ENCODE measurements at regions not wholly inside any gene's neighbourhood (a gene's known extent, or its start where the extent isn't known, plus 50 kb on each side); places are given as distances from the start of the nearest gene placed in this dataset.

DNA sequence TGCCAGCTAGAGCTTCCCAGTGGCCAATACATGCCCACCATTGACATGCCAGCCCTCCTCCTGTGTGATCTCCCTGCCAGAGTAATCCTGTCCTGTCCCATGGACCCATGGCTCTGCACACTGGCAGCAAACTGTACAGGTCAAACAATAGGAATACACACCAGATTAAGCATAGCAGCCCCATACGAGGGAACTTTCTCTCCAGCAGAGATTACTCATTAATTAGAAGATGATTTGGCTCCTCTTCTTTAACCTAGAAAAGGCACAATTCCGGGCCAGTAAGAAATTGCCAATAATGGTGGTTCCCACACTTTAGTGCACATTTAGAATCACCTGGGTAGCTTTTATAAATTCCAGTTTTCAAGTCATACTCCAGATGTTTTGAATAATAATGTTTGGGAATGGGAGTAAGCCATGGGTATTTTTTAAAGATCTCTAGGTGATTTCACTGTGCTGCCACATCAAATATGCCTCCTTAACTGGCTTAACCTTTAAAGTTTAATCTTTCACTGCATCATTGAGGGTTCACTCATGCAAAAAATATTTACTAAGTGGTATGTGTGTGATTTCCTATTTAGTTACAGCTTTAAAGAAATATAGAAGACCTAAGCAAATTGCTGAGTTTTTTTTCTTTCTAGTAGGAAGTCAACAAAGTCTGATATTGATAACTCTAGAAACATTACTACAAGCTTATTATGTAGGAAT is 277.6 kb upstream of the NWD2 start:
- no peak for TF ChIP-seq CTCF (IDR thresholded peaks at IDR 0.05)
- TF ChIP-seq POLR2A (IDR thresholded peaks at IDR 0.05) = no peak
